Non-pigmented ciliary epithelial cell (primary cell): ENCODE measurements at regions not wholly inside any gene's neighbourhood (a gene's known extent, or its start where the extent isn't known, plus 50 kb on each side); places are given as distances from the start of the nearest gene placed in this dataset.
A peak's percentile ranks its signal among the peaks of the same experiment; 100 is the strongest.
"Not testable (repeated sequence)": the region's sequence is repeated elsewhere in the genome, so short reads cannot be mapped to it uniquely, and the experiment has no call there.

Source experiments
- DNase-seq: peaks from one replicate; pipeline ENCODE4 v3.0.0-alpha.2; 2010; ENCODE audit warnings: low read depth

DNA sequence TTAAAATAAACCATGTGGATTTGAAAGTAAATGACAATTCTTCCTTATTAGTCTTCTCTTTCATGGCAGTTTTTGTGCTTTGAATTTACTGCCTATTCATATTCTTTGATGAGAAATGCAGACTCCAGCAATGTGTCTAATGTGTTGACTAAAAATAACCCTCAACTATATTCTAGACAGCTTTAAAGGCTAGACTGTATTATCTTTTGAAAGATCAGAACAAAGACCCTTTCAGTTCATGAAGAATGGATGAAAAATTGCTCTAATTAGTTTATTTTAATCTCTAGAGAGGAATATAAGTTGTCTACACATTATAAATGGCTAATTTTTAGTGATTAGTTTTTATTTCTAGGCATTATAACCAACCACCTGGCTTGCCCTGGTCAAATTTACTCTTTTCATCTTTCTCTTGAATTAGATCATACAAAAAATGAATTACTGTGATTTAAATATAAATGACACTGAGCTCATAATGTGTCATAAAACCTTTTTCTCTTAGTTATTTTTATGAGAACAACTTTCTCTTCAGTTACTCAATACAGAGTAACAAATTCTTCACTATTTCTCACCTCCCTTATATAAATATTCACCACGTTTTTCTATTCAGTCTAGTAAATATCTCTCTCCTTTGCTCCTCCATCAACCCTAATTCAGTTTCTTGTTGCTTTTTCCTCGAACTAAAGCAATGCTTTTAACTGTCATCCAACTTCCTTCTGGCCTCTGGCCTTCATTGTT is 428.5 kb upstream of the TMPRSS15 start:
- no peak for DNase-seq

- peak; percentile 66 for DNase-seq
Measured at GRCh38 chr21:18832950-18833349, 429.4 kb upstream of the TMPRSS15 start.

- DNase-seq, result not testable (repeated sequence)
Measured at GRCh38 chr21:18834121-18834520, 430.5 kb upstream of the TMPRSS15 start.

- no peak for DNase-seq
Measured at GRCh38 chr21:18840239-18840638, 436.7 kb upstream of the TMPRSS15 start.

GRCh38 chr21:18857606-18858005 is 454.0 kb upstream of the TMPRSS15 start:
- DNase-seq, result not testable (repeated sequence)

- no peak for DNase-seq
Measured at GRCh38 chr21:18869104-18869503, 465.5 kb upstream of the TMPRSS15 start.

GRCh38 chr21:18877917-18878316 is 474.3 kb upstream of the TMPRSS15 start:
- no peak for DNase-seq

DNA sequence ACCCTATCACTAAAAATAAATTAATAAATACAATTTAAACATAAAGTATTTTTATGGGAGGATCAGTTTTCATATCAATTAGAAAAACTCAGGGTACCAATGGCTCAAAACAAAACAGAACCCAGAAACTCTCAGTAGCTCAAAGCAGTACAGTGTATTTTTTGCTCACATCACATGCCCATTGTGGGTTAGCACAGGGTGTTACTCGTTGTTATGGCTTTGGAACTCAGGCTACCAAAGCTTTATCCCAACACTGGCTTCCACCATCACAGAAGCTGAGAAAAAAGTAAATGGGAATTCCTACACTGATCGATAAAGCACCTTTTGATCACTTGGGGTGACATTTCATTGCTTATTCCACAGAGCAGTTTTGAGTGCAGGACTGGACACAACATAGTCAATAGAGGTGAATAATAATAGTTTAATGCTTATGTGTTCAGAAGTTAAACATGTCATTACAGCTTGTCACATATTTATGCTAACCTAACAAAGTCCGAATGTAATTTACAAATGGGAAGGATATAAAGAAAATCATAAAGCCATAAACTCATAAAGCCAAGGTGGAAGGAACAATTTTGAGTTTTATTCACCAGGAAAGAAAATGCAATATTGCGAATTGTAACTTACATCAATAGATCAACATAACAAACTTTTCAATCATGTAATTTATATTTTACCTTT is 484.5 kb upstream of the TMPRSS15 start:
- DNase-seq, result no peak

- no peak for DNase-seq
Measured at GRCh38 chr21:18893406-18893805, 489.8 kb upstream of the TMPRSS15 start.

GRCh38 chr21:18894387-18894786 is 490.8 kb upstream of the TMPRSS15 start:
- DNase-seq, result no peak

GRCh38 chr21:18899261-18899660 is 495.7 kb upstream of the TMPRSS15 start:
- DNase-seq, result no peak

DNA sequence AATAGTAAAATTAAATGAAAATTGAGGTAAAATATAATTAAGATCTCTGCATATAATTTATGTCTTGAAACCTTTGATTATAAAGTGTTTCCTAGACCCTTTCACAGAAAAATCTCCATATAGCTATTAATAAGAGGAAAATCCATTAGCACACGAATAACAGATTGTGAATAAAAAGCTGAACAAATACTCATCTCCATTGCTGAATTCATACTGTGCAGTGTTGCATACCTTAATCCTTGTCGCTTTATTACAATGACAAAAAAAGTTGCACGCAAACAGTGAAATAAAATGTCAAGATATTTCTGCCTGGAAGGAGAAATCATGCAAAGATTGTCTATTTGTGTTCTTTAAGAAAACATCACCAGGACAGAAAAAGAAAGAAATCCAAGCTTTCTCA is 499.1 kb upstream of the TMPRSS15 start:
- DNase-seq, result no peak

- DNase-seq, result no peak
Measured at GRCh38 chr21:18907076-18907475, 503.5 kb upstream of the TMPRSS15 start.

GRCh38 chr21:18908641-18909040 is 505.1 kb upstream of the TMPRSS15 start:
- DNase-seq, result no peak

DNA sequence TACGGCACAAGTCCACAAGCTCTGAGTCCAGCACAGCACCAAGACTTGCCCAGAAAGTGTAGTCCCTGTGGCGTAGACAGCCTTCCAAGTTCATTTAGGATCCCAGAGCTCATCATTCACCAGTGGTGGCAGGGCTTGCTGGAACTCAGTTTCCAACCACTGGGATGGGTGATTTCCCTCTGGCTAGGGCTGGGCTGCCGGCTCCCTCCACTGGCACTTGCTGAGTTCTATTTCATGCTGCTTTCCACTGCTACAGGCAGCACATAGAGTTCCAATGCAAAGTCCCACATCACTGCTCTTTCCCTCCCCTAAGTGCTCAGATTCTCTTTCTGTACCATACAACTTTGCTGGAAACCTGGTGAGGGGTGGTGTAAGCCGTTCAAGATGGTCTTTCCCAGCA is 510.3 kb upstream of the TMPRSS15 start:
- DNase-seq, result no peak

DNA sequence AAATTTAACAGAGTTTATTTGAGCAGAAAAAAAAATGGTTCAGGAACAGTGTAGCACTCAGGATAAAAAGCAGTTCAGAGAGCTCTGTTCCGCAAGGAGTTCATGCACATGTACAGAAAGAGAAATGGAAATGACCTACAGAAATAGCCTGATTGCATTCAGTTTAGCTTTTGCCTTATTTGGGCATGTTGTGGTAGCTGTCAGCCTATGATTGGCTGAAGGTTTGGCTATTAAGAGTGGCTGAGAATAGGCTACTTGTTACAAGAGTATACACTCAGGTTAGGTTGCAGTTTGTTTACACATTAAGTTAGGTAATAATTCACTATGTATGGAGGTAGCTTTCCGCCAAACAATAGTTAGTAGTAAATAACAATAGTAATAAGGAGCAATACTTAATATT is 511.0 kb upstream of the TMPRSS15 start:
- DNase-seq, result no peak

GRCh38 chr21:18917622-18918021 is 514.0 kb upstream of the TMPRSS15 start:
- DNase-seq, result no peak

GRCh38 chr21:18931237-18931636 is 527.7 kb upstream of the TMPRSS15 start:
- no peak for DNase-seq

GRCh38 chr21:18937337-18937736 is 533.8 kb upstream of the TMPRSS15 start:
- DNase-seq, result no peak

- no peak for DNase-seq
Measured at GRCh38 chr21:18940791-18941190, 537.2 kb upstream of the TMPRSS15 start.

- no peak for DNase-seq
Measured at GRCh38 chr21:18950045-18950740, 546.6 kb upstream of the TMPRSS15 start.

DNA sequence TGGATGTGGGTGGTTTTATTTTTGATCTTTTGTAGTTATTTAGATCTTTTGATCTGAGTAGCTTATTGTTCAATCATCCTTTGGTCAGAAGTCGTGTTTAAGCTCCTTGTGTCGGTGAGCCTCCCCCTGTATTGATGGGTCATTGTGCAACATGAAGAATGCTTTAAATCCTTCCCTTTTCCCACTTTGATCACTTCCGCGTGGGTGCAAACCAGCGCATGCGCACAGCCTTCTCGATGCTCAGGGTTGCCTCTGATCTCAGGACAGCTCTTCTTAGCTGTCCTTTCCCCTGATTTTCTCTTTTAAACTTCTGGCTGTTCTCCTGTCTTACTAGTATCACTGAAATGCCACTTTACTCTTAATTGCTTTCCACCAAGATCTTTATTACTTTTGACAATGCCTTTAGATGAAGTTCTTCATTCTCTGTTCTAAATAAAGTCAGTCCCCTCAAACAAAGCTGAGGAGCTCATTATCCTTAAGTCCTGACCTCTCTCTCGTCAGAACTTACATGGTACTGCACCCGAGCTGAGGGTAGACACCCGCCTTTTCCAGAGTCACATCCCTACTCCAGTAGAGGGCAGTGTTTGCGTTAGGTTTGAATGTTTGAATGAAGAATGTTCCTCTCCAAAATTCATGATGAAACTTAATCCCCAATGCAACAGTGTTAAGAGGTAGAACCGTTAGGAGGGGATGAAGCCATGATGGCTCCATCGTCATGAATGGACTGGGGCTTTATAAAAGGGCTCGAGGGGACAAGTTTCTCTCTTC is 547.9 kb upstream of the TMPRSS15 start:
- no peak for DNase-seq
